ENCODE measurements at regions not wholly inside any gene's neighbourhood (a gene's known extent, or its start where the extent isn't known, plus 50 kb on each side); places are given as distances from the start of the nearest gene placed in this dataset.

DNA sequence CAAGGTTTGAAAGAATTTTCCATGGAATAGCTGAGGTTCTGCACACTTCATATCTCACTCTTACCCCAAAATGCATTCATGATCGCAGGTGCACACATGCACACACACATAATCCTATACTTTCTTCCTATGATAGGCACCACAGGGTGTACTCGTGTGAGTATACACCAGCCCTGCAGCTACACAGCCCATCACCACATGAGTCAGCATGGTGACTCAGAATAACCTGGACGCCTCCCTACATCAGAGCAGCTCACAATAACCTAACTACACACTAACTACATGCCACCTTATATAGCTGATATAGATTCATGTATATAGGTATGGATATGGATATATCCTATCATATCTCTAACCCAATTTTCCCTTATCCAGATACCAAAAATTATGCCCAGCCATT, 850.2 kb upstream of the TMEM132C start:
- no peak for DNase-seq

DNA sequence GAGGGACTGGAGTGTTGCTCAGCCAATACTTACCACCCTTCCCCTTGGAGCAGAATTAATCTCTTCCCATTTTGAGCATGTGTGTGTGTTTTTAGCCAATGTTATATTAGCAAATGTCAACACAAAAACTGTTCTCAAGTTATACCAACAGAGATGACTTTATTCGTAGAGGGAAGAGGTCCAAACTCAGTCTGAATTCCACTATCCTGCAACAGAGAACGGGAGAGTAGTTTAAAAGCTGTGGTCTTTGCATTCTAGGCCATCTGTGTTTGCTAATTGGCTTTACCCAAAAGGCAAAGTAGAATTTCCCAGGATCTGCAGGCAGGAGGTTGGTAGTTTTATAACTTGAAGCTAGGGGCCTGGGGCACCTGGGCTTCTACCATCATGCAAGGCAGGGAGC, 847.9 kb upstream of the TMEM132C start:
- DNase-seq = no peak

DNA sequence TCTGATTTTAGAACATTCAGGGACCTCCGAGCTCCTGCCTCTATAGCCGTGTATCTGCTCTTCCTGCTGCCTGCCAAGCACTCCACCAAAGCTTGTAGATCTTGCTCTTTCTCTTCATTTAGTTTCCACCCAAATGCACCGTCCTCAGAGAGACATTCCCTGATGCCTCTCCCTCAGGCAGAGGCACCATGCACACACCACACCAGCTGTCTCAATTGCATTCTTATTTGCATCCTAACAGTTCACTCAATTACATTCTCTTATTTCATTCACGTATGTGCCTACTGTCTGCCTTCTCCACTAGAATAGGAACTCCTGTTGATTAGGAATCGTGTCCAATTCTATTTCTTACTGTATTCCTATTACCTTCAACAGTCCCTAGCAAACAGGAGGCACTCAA, 845.4 kb upstream of the TMEM132C start:
- DNase-seq = no peak

DNA sequence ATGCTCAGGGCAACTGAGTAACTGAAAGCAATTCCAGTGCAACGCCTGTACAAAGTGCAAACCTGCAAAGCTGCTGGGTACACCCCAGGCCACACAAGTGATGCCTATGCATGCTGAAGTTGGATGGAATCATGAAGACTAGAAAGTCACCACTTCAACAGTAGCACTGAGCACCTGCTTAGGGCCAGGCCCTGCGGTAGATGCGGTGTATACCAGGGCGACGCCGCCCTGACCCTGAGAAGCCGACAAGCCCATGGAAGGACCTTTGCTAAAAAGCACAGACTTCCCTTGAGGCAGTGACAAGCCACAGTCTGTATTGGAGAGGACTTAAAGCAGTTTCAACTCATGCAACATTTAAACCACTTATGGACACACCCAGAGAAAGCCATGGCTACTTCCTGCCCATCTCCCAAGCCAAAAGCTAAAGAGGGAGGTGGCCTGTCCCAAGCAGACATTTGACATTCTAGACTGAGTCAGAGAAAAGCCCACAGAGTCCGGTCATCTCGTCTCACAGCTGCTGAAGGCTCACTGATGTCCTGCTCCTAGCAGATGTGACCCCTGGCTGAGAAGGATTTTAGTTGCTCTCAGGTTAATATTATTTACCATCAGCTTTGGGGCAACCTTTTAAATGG, 843.9 kb upstream of the TMEM132C start:
- no peak for DNase-seq

DNA sequence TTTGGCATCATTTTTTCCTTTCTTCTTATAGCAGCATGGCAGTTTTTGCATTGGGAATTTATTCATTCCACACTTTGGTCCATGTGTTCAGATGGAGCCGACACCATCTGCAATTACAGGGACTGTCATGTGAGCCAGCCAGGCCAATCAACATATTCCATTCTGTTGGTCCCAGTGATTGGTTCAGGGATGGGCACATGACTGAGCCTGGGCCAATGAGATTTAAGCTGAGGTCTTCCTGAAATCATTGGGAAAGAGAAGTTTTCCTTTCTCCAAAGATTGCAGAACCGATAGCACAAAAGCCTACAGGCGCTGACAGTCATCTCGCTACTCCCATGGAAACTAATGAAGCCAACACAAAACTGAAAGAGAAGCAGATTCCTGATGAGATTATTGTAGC, 841.5 kb upstream of the TMEM132C start:
- no peak for DNase-seq

DNA sequence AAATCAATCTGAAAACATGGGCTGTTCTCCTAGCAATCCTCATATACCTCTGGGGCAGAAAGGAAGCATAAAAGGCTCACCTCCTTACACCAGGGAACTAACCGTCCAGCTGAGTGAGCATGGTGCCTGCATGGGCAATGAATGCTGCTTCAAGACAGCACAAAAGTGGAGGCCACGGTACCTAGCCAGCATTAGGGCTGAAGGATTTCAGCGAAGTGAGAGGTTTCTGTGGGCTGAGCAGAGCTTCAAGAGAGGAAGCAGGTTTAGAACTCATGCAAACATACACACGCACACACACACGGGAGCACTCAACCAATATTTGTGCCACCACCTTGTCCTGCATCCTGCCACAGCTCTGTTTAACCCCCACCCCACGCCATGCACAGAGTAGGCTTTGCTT, 838.5 kb upstream of the TMEM132C start:
- DNase-seq = no peak

DNA sequence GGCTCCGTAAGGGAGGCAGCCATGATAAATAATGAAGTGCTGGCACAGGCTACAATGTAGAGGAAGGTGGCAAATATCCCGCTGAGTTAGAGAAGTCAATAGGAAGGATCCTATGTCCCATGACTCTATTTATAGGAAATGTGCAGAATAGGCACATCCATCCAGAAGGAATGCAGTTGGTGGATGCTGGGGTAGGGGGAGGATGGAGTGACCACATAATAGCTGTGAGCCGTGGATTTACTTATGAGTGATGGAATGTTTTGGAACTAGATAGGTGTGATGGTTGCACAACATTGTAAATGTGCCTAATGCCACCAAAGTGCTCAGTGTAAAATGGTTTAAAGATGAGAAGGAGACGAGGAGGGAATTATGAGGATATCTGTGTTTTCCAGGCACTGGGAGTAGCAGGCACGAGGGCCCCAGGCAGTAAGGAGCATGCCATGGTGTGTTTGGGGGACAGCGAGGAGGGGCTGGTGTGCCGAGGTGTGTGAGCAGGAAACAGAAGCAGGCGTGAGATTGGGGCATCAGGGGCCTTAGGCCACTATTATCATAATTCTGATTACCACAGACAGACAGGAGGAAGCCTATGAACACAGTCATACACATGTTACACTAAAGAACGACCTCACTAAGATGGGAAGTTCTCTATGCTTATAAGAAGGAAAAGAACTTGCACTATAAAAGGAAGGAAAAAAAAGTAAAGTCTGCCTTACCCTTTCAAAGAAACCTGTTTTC, 837.3 kb upstream of the TMEM132C start:
- no peak for DNase-seq

DNA sequence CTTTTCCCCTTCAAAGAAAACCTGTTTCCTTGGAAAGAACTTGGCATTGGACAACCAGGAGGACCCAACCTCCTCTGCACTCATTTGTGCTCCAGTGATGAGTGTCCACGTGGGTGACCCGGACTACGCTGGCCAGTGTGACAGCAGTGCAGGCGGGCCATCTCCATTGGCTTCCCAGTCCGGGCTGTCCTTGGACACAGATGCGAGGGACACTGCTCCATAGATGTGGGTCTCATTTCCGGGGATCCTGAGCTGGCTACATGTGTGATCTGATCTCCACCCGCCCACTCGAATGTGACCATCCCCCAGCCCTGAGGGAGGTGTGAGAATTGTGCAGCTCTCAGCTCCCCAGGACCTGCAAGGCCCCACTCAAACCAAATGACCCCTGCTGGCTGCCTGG, 836.6 kb upstream of the TMEM132C start:
- DNase-seq = no peak

DNA sequence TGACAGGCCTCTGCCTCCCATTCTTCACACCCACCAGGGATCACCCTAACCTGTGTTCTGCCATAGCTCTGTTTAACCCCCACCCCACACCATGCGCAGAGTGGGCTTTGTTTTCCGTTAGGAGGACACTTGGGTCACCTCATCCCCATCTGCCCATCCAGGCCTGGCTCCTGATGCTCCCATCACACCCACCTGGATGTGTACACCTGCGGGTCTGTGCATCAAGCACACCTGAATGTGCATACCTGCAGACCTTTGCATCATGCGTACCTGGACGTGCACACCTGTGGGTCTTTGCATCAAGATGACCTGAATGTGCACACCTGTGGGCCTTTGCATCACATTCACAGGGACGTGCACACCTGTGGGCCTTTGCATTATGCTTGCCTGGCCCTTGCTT, 835.8 kb upstream of the TMEM132C start:
- DNase-seq = no peak

DNA sequence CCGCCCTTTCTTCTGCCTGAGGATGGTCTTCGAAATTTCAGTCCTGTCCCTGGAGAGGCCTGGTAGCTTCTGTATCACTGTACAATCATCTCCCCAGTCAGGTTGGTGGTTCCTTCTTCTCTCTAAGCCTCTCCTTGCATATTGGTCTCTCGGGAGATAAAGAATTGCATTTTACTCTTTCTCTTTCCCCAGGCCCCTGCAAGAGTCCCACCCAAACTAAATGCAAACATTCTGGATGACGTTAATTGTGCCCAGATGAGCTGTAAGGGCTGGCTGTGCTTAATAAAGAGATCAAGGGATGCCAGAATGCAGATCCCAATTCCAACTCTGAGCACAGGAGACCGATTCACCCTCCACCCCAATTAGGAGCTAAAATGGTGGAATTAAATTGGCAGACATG, 835.4 kb upstream of the TMEM132C start:
- DNase-seq = no peak

DNA sequence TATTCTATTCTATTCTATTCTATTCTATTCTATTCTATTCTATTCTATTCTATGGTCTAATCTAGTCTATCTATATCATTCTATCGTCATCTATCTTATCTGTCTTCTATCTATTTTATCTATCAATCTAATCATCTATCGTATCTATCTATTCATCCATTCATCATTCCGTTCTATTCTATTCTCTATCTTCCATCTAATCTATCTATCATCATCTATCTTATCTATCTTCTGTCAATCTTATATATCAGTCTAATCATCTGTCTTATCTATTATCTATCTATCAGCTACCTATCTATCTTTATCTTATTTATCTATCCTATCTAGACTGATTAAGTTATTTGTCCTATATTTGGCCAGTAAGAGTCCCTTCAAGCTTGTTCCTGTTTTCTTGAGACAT, 831.5 kb upstream of the TMEM132C start:
- DNase-seq = no peak

DNA sequence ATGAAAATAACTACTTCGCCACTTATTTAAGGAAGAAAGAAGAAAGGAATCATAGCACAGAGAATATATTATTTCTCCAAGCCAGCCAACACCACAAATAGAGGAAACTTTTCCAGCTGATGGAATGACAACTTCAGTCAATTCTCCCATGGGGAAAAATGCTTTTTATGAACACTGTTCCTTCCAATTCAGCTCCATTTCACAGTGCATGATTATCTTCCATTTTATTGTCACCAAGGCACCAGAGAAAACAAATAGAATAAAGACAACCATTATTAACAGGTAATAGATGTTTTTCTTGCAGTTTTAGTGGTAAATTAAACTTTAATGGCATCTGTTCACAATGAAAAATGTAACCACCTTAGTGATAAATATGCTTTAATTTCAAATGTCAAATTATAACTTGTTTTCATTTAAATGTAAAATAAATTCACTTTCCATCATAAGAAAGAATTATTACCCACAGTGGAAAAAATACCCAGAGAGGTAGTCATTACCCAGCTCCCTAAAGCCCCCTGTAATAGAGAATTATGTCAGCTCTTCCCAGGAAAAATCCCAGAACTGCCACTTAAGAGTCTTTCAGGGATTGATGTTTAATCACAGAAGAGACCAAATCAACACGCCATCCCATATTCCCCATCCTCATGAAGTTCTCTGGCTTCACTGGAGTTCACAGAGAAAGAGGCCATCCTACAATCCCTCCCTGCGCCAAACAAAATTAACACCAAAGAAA, 828.3 kb upstream of the TMEM132C start:
- no peak for DNase-seq

DNA sequence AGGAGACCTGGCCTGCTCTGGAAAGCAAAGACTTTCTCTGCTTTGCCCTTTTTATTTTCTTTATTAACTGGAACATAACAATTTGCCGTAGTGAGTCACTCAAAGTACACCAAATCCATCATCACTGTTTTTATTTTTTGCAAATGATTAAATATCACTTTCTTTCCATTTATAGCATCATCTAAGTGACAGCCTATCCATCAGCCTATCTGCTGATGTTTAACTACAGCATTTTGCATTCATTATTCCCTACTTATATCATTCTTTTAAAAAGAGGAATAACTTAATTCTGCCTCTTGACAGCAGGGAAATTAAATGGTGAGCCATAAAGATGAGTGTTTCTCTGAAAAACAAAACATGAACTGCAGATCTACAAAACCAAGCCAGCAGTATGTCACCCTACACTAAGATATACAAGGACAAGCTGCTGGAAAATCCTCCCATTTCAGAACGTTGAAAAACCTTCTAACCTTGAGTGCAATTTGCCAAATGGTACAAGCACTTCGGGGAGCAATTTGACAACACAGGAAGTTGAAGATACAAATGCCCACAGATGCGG, 821.3 kb upstream of the TMEM132C start:
- no peak for DNase-seq

DNA sequence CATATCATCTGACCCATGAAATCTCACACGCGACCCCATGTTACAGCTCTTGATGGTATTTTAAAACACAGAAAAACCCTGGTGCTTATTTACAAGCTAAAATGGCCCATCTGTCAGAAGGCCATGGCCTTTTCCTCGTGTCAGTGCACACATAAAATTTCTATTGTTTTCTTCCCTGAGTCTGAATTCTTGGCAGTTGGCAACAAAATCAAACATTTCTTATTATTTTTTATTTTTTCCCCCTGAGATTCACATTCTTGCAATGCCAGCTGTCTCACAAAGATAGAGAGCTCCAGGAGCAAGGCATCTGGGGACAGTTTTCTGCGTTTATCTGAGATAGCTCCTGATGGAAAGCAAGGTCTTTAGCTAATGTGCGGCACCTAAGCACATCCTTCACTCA, 818.1 kb upstream of the TMEM132C start:
- DNase-seq = no peak

DNA sequence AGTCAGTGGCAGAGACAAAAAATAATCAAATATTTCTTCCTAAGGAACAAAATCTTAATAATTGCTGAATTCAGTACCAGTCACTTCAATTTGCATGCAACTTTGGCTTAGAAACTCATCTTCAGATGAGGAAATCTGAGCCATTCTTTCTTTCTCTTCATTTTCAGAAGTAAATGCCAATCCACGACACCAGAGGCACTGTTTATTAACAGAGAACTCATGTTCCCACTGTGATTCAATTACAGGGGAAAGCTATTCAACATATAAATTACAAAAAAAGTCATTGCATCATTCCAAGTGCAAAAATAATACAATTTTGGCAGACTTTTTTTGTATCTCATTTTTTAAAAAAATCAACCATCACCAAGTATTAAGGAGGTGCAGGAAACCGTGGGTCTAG, 816.1 kb upstream of the TMEM132C start:
- no peak for DNase-seq

DNA sequence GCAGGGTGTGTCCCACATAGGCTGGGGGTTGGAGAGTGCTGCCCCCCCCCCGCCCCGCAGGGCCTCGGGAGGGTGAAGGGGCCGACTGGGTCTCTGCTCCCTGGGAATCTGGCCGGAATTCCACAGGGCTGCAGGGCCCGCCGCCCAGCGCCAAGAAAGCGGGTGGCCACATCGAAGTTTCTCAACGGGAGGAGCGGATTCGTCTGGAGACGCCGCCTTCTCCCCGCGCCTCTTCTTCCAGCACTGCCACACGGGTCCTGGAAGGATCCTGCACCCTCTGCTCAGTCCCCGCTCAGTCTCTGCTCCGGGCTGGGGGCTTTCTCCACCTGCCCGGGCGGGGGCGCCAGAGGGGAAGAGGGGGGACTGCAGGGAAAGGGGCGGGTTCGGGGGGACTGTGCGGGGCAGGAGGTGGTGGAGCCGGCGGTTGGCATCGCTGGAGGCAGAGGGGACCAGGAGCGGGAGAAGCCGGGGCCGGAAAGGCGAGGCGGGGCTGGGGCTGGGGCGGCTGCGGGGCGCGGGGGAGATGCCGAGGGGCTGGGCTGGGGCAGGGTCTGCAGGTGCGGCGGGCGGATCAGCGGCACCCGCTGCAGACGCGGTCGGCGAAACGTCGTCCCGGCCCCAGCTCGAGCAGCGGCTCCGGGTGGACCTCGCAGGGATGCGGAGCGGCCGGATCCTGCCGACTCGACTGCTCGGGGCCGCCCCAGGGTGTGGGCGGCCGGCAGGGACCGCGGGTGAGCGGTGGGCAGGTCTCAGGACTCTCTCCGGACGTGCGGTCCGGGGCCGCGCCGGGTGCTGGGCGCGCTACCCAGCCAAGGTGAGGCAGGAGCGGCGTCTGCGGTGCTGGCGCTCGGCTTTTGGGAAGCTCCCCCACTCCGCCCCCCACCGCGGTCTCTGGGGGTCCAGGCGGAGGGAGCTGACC, 811.4 kb upstream of the TMEM132C start:
- no peak for DNase-seq

DNA sequence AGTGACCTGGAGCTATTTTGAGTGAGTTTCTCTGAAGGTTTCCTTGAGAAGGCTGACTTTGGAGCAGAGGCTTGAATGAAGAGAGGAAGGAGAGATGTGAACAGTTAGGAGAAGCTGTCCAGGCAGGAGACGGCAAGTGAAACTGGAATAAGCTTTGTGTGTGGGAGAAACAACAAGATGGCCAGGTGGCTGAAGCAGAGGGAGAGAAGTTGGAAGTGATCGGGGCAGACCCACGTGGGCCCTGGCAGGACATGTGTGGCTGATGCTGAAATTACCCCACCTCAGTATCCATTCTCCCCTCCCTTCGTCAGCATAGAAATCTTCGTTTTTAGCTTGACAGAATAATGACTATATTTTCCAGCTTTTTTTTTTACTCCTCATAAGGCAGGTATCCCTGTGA, 809.2 kb upstream of the TMEM132C start:
- DNase-seq = no peak

DNA sequence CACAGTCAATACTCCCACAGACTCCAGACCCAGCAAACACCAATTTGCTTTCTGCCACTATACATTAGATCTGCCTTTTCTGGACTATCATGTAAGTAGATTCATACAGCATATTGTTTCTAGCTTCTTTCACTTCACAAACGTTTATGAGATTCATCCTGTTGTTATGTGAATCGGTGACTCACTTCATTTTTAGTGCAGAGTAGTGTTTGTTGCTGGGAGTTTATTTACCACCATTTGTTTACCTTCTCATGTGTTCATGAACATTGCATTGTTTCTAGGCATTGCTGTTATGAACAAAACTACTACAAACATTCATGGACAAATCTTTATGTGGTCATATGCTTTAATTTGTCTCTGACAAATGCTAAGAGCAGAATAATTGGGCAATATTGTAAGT, 807.8 kb upstream of the TMEM132C start:
- DNase-seq = no peak

DNA sequence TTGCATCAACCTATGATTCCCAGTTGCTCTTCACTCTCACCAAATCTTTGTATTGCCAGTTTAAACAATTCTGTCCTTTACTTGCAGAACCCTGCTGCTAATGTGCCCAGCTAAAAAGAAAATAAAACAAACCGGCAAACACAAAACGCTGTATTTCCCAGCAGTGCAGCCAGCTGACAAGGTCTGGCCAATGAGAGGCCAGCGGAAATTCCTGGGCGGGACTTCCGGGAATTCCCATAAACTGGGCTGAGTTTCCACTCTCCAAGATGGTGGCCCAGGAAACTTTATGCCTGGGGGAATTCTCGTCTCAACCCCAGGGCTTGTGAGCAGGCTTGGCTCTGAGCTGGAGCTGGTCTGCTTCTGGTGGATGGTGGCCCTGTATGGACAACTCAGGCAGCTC, 807.3 kb upstream of the TMEM132C start:
- DNase-seq = no peak

DNA sequence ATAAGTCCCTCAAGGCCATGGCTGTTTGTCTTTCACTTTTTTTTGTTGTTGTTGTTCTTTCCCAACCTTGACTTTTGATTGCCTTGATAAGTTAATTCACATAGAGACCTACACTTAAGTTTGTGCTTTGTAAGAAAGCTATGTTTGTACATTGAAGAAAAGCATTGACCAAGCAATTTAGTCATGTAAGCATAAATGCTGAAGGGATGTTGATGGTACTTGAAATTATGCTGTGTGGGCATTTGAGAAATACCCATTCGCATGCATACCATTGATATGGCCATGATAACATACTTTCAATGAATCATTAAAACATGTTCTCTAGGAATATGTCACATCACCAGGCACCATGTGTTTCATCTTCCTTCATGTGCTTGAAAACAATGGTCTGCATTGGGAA, 803.7 kb upstream of the TMEM132C start:
- no peak for DNase-seq

DNA sequence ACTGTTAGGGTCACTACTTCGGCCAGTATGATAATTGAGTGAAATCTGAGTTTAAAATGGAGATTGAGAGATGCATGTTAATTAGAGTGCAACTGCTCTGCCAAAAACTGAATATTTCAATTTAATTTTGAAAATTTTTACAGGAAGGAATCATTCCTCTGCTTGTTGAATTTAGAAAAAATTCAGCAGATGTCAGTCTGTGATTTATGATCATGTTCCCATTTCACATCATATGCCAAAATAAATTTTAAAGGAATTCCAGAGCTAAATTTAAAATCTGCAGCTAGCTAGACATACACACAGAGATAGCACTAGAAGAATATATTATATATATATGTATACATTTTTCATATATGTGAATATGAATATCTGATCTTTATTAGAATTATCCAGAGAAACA, 797.6 kb upstream of the TMEM132C start:
- DNase-seq = no peak

DNA sequence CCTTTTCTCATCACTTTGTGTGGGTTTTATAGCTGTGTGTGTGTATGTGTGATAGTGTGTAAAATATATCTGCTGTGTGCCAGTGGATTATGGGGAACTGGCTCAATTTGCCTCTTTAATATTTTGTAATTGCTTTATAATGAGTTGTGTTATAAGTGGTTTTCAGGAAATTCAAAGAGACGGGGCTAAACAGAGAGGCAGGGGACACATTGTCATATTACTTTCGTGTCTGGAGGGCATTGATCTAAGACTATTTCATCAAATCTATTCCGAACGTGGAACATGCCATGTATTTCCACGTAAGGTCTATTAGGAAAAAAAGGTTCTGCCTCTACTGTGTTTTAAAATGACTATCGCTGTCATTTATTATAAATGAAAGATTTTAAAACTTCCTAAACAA, 793.2 kb upstream of the TMEM132C start:
- no peak for DNase-seq

DNA sequence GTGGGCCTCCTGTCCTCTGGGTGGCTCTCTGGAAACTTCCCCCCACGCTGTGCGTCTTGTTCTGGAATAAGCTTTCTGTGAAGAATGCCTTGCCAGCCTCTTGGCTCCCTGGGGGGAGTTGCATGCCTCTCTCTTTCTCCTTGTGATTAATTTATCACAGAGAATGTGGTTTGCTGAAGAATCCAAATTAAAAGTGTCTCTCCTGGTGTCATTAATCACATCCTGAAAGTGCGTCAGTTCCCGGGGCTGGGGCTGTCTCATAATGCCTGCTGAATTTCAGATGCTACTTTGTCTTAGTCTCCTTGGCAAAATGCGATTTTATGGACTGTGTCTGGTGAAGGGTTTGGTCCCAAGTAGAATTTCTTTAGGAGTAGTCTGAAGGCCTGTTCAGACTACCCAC, 787.7 kb upstream of the TMEM132C start:
- no peak for DNase-seq
